ENCODE measurements at regions not wholly inside any gene's neighbourhood (a gene's known extent, or its start where the extent isn't known, plus 50 kb on each side); places are given as distances from the start of the nearest gene placed in this dataset.

- Histone ChIP-seq H3K9me3 (no peaks in the 10 kb centered on the region), H3K4me3 (no peak overlapping the region), H3K36me3 (replicated peaks in 1 of 2; ENCODE audit: insufficient read depth in 1 of 2, low read depth in 2 of 2) (no peaks in the 10 kb centered on the region), H3K27ac (no peak overlapping the region), H3K4me1 (no peaks in the 10 kb centered on the region), H3K27me3 (no peaks in the 10 kb centered on the region)
- DNase-seq (no peak), ATAC-seq (no peak)
- WGBS, 2 donors, result 58 to 59% methylated on average over 1 of the region's 1 CpG
- intact Hi-C loops (cut with DNase I), result no loop called here
- TF ChIP-seq POLR2A (IDR thresholded peaks at IDR 0.05), result no peak
- no peak for TF ChIP-seq CTCF (IDR thresholded peaks at IDR 0.05)
These were observed 176.5 kb downstream of the CENPW start for GRCh38 chr6:126516411-126516810.

- Histone ChIP-seq H3K4me1 (no peaks in the 10 kb centered on the region), H3K4me3 (no peak overlapping the region), H3K27ac (no peak overlapping the region), H3K36me3 (replicated peaks in 1 of 2; ENCODE audit: insufficient read depth in 1 of 2, low read depth in 2 of 2) (no peaks in the 10 kb centered on the region), H3K9me3 (no peaks in the 10 kb centered on the region), H3K27me3 (no peaks in the 10 kb centered on the region)
- WGBS, 2 donors, result 25 to 30% methylated on average over 2 of the region's 2 CpGs
- ATAC-seq, result no peak
- TF ChIP-seq POLR2A (IDR thresholded peaks at IDR 0.05), result no peak
- TF ChIP-seq CTCF (IDR thresholded peaks at IDR 0.05), result no peak
- intact Hi-C loops (cut with DNase I), result no loop called here
- no peak for DNase-seq
These were observed 185.0 kb downstream of the CENPW start for GRCh38 chr6:126524811-126525326.

- H3K27ac ChIP-seq, result no peak overlapping the region
- no peak overlapping the region for H3K4me3 ChIP-seq
- DNase-seq, result no peak
- H3K9me3 ChIP-seq, result no peaks in the 10 kb centered on the region
- intact Hi-C loops (cut with DNase I), result no loop called here
- no peak for ATAC-seq
- H3K27me3 ChIP-seq, result no peaks in the 10 kb centered on the region
- 96 to 97% methylated on average over 2 of the region's 2 CpGs for WGBS, 2 donors
- peaks cover 6% of the 10 kb centered on the region for H3K4me1 ChIP-seq
- TF ChIP-seq POLR2A (IDR thresholded peaks at IDR 0.05) (no peak), CTCF (IDR thresholded peaks at IDR 0.05) (no peak)
- H3K36me3 ChIP-seq (replicated peaks in 1 of 2; ENCODE audit: insufficient read depth in 1 of 2, low read depth in 2 of 2), result no peaks in the 10 kb centered on the region
These were observed 186.6 kb downstream of the CENPW start for GRCh38 chr6:126526547-126526946.

- Histone ChIP-seq H3K27ac (no peak overlapping the region), H3K4me3 (no peak overlapping the region), H3K36me3 (replicated peaks in 1 of 2; ENCODE audit: insufficient read depth in 1 of 2, low read depth in 2 of 2) (no peaks in the 10 kb centered on the region), H3K27me3 (no peaks in the 10 kb centered on the region), H3K4me1 (peaks cover 11% of the 10 kb centered on the region), H3K9me3 (no peaks in the 10 kb centered on the region)
- TF ChIP-seq POLR2A (IDR thresholded peaks at IDR 0.05), result no peak
- no peak for TF ChIP-seq CTCF (IDR thresholded peaks at IDR 0.05)
- DNase-seq, result no peak
- intact Hi-C loops (cut with DNase I), result no loop called here
- 71 to 73% methylated on average over 4 of the region's 4 CpGs for WGBS, 2 donors
- ATAC-seq, result no peak
These were observed 187.2 kb downstream of the CENPW start for GRCh38 chr6:126526996-126527606.

Measured in body of pancreas (tissue), 4 donors.